ENCODE measurements at regions not wholly inside any gene's neighbourhood (a gene's known extent, or its start where the extent isn't known, plus 50 kb on each side); places are given as distances from the start of the nearest gene placed in this dataset.

DNA sequence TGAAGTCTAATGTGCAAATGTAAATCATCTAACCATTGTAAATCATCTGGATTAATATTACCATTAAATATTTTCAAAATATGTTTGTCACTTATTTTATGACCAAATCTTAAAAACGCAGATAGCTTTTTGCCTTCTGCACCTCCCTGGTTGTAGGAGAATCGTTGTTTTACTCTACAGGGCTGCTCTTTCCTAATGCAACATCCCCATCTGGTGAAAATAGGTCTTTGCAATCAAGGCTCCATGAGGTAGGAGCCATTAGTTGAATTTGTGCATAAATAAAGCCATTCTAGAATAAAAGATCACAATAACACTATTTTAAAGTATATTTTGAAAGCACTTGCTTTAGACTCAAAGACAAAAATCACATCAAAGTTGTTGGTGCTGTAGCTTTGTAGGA, 535.6 kb upstream of the AGTR1 start:
- Mint-ChIP-seq H3K27ac (no peak overlapping the region), H3K27me3 (no peaks in the 10 kb centered on the region), H3K4me1 (no peaks in the 10 kb centered on the region), H3K36me3 (no peaks in the 10 kb centered on the region), H3K9me3 (no peaks in the 10 kb centered on the region), H3K4me3 (no peak overlapping the region)
- ATAC-seq (ENCODE audit: low read depth): no peak
- POLR2A ChIA-PET: interaction anchor here (0.6 kb wide), 1 partner anchor 1521 kb away, joined by 4 read pairs; no protein-coding TSS in a partner anchor
- no peak for DNase-seq

DNA sequence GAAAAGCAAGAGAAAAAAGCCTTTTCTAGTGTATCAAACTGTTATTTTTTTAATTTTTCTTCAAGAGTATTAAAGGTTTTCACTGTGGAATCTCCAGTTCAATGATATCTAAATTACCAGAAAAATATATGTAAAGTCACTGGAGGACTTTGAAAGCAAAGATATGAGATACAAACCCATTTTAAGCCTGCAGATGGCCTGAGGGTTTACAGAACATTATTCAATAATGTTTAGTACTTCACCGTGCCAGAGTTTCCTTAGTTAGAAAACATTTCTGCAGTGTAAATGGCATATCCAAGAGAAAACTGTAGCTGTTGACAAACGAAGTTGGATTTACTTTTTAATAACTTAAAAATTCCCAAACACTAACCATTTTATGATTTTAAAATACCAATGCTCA, 529.4 kb upstream of the AGTR1 start:
- Mint-ChIP-seq H3K27ac (no peak overlapping the region), H3K4me3 (no peak overlapping the region), H3K4me1 (no peaks in the 10 kb centered on the region), H3K36me3 (no peaks in the 10 kb centered on the region), H3K27me3 (no peaks in the 10 kb centered on the region), H3K9me3 (peaks cover 3% of the 10 kb centered on the region)
- POLR2A ChIA-PET: no interaction called here
- DNase-seq: no peak
- ATAC-seq (ENCODE audit: low read depth): no peak

DNA sequence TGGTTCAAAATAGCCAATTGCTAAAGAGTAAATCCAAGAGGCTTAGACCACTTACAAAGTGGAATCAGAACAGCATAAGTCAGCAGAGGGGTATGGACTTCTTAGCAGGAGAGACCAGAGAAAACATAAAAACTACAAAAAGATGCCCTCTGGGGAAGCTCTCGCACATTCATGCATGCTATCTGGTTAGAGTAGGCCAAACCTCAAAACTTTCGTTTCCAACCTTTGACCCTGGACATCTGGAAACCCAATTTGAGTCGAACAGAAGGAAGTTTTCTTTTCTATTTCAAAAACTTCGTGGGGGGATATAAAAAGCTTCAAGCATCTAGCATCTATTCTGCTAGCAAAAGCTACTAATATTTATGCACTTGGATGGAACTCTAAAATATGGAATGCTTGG, 523.9 kb upstream of the AGTR1 start:
- Mint-ChIP-seq H3K27me3 (no peaks in the 10 kb centered on the region), H3K27ac (no peak overlapping the region), H3K4me1 (no peaks in the 10 kb centered on the region), H3K36me3 (no peaks in the 10 kb centered on the region), H3K9me3 (peaks cover 2% of the 10 kb centered on the region), H3K4me3 (no peak overlapping the region)
- no peak for DNase-seq
- no peak for ATAC-seq (ENCODE audit: low read depth)
- POLR2A ChIA-PET: no interaction called here

DNA sequence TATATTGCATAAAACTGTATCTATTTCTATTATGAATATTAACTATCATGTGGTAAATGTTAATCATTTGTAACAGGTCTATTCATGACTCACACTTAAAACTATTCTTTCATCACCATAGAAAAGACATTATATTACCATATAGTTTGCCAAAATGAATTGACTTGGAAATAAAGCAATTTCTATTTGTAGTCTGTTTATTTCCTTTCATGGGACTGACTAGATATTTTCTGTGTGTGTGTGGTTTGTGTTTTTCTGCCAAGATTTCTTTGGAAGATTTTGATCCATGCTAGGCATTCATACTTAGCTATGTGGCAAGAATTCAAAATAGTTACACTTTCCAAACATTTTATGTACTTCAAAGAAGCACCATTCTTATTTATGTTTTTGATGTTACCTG, 522.5 kb upstream of the AGTR1 start:
- no peak for ATAC-seq (ENCODE audit: low read depth)

DNA sequence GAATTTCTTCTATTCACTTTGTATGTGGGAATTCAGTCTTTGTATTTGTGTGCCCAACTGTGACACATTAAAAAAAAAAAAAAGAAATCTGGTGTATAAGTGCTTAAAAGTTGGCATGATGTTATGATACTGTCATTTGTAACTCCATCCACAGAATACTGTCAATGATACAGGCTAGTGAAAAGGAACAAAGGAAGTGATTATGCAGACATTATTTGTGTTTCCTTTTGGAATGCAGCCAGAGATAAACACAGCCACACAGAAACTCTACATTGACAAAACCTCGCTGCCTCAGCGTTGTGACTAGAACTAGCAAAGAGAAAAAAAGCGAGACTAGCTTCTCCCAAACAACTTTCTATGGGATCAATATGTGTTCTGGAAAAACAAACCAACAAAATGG, 519.2 kb upstream of the AGTR1 start:
- DNase-seq (no peak), ATAC-seq (ENCODE audit: low read depth) (no peak)
- Mint-ChIP-seq H3K36me3 (no peaks in the 10 kb centered on the region), H3K9me3 (peaks cover 1% of the 10 kb centered on the region), H3K4me1 (no peaks in the 10 kb centered on the region), H3K27me3 (no peaks in the 10 kb centered on the region), H3K4me3 (no peak overlapping the region), H3K27ac (no peak overlapping the region)
- POLR2A ChIA-PET: no interaction called here

More for the DNA sequence above, 522.5 kb upstream of the AGTR1 start:
- Mint-ChIP-seq H3K27ac (no peak overlapping the region), H3K4me3 (no peak overlapping the region), H3K9me3 (peaks cover 2% of the 10 kb centered on the region), H3K4me1 (no peaks in the 10 kb centered on the region), H3K36me3 (no peaks in the 10 kb centered on the region), H3K27me3 (no peaks in the 10 kb centered on the region)
- DNase-seq: no peak
- POLR2A ChIA-PET: no interaction called here

DNA sequence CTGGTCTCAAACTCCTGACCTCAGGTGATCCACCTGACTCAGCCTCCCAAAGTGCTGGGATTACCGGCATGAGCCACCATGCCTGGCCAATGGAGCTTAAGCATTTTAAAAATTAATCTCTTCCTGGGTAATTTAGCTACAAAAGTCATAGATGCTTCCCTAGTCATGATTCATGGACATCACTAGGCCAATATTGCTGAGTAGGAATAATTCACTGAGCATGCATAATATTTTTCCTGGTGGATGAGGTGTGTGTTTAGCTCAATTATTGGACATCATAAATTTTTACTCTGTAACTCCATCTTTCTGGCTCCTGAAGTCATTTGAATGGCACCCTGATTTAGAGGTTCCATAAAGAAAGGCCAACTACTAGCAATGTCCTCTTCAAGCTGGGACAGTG, 512.9 kb upstream of the AGTR1 start:
- ATAC-seq (ENCODE audit: low read depth): no peak
- no peak overlapping the region for H3K27ac Mint-ChIP-seq
- no peak overlapping the region for H3K4me3 Mint-ChIP-seq
- H3K27me3 Mint-ChIP-seq: no peaks in the 10 kb centered on the region
- no peaks in the 10 kb centered on the region for H3K9me3 Mint-ChIP-seq
- DNase-seq: no peak
- POLR2A ChIA-PET: no interaction called here
- H3K4me1 Mint-ChIP-seq: no peaks in the 10 kb centered on the region
- H3K36me3 Mint-ChIP-seq: no peaks in the 10 kb centered on the region

DNA sequence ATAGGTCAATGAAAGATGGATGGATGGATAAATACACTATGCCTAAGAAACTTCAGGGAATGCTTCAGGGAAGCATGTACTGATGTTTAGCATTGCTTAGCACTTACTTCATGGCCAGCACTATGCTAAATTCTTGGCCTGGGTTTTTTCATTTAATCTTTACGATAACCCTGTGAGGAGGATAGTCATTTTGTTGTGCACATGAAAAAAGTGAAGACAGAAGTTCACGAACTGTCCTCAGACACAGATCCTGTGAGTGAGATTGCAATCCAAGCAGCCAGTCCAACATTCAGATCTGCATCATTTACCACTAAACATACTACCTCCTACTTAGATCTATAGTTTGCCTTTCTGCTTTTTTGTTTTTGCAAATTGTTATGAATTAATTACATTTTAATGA, 510.8 kb upstream of the AGTR1 start:
- DNase-seq: no peak
- POLR2A ChIA-PET: no interaction called here

DNA sequence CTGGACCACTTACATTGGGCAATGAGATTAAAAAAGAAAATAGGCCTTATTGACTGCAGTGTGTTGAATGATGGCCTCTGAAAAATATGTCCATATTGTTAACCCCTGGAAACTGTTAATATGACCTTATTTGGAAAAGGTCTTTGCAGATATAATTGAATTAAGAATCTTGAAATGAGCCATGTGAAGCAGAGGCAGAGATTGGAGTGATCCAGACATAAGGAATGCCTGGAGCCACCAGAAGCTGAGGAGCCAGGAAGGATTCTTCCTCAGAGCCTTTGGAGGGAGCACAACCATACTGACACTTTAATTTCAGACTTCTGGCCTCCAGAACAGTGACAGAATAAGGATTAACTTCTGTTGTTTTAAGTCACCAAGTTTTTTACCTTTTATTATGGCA, 510.4 kb upstream of the AGTR1 start:
- ATAC-seq (ENCODE audit: low read depth) (no peak), DNase-seq (no peak)
- H3K4me1 Mint-ChIP-seq: no peaks in the 10 kb centered on the region
- no peaks in the 10 kb centered on the region for H3K27me3 Mint-ChIP-seq
- no peak overlapping the region for H3K27ac Mint-ChIP-seq
- no peaks in the 10 kb centered on the region for H3K36me3 Mint-ChIP-seq
- H3K4me3 Mint-ChIP-seq: no peak overlapping the region
- no peaks in the 10 kb centered on the region for H3K9me3 Mint-ChIP-seq
- POLR2A ChIA-PET: no interaction called here

More for the DNA sequence above, 510.8 kb upstream of the AGTR1 start:
- no peaks in the 10 kb centered on the region for H3K9me3 Mint-ChIP-seq
- no peaks in the 10 kb centered on the region for H3K36me3 Mint-ChIP-seq
- H3K4me3 Mint-ChIP-seq: no peak overlapping the region
- H3K4me1 Mint-ChIP-seq: no peaks in the 10 kb centered on the region
- no peak overlapping the region for H3K27ac Mint-ChIP-seq
- no peak for ATAC-seq (ENCODE audit: low read depth)
- H3K27me3 Mint-ChIP-seq: no peaks in the 10 kb centered on the region

DNA sequence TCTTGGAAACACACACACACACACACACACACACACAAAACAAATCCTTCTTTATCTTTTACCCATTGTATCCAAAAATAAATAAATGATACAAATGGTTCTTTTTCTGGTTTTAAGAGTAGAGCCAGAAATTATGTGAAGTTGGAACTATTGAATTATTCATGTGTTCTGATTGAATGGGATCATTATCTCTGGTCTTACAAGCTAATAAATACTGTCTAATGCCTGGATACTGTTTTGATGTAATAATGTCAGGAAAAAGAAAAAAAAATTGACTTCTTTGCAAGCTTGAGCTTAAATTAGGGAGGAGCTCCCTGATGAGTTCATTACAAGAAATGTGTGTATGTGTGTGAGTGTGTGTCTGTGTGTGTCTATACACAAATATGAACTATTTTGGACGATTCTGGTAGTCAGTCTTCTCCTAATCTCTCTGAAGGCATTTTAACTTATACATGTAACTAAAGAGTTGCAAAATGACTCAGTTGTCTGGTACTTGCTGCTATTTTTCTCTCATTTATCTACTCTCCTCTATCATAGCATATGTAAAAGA, 507.2 kb upstream of the AGTR1 start:
- Mint-ChIP-seq H3K27ac (no peak overlapping the region), H3K36me3 (no peaks in the 10 kb centered on the region), H3K9me3 (no peaks in the 10 kb centered on the region), H3K4me3 (no peak overlapping the region), H3K4me1 (no peaks in the 10 kb centered on the region), H3K27me3 (no peaks in the 10 kb centered on the region)
- ATAC-seq (ENCODE audit: low read depth): no peak
- no peak for DNase-seq
- POLR2A ChIA-PET: no interaction called here

DNA sequence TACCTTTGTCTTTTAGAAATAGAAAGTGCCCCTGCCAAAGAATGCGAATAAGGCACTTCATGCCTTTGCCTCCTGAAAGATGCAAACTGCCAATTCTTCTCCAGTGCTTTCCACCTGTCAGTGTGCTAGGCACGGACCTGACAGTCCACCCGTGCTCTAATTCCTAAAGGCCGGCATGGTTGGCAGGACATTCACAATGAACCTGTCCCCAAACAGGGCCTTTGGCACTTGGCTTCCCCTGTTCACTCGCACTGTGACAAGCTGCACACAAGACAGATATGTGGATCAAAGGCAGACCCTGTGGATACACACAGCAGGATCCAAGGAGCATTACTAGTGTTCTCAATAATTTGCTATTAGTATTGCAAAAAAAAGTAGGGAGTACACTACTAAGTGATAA, 505.7 kb upstream of the AGTR1 start:
- Mint-ChIP-seq H3K27me3 (no peaks in the 10 kb centered on the region), H3K9me3 (peaks cover 3% of the 10 kb centered on the region), H3K4me3 (no peak overlapping the region), H3K4me1 (no peaks in the 10 kb centered on the region), H3K36me3 (no peaks in the 10 kb centered on the region), H3K27ac (no peak overlapping the region)
- POLR2A ChIA-PET: no interaction called here
- ATAC-seq (ENCODE audit: low read depth) (no peak), DNase-seq (no peak)

DNA sequence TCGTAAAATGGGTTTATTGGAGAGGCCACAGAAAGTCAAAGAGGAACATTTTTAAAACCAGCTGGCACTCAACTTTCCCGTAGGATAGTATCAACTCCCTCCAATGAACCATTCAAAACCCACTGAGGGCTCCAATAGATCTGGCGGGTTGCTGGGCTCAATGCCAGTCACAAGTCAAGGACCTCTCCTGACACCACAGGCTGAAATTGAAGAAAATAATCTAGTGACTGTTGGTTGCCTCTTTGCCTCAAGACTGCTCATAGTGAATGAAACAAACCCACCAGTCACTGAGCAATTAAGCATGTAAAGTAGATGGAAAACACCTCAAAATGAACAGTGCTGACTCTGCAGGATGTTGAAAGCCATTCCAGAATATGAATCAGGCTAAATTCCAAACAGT, 500.6 kb upstream of the AGTR1 start:
- H3K27me3 Mint-ChIP-seq: no peaks in the 10 kb centered on the region
- no peak for DNase-seq
- no peaks in the 10 kb centered on the region for H3K4me1 Mint-ChIP-seq
- ATAC-seq (ENCODE audit: low read depth): no peak
- no peaks in the 10 kb centered on the region for H3K36me3 Mint-ChIP-seq
- POLR2A ChIA-PET: no interaction called here
- no peak overlapping the region for H3K27ac Mint-ChIP-seq
- H3K4me3 Mint-ChIP-seq: no peak overlapping the region
- peaks cover 7% of the 10 kb centered on the region for H3K9me3 Mint-ChIP-seq

DNA sequence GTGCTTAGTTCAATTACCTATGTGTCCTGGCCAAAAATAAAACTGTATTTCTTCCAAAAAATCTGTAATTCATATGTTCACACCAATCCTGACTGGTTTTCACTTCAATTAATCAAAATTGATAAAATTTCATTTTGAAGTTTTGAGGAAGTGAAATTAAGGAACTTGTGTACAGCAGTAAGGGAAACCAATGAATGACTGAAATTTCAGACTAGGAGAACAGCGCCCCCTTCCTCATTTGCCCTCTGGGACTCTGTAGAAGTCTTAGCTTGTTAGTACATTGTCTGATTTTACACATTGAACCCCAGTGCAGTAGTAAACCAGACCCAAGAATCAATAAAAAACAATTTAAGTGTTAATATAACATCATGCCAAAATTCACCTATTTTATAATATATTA, 495.3 kb upstream of the AGTR1 start:
- no peak for ATAC-seq (ENCODE audit: low read depth)
- Mint-ChIP-seq H3K4me3 (no peak overlapping the region), H3K27me3 (no peaks in the 10 kb centered on the region), H3K9me3 (peaks cover 6% of the 10 kb centered on the region), H3K27ac (no peak overlapping the region), H3K4me1 (no peaks in the 10 kb centered on the region), H3K36me3 (no peaks in the 10 kb centered on the region)
- DNase-seq: no peak
- POLR2A ChIA-PET: no interaction called here

DNA sequence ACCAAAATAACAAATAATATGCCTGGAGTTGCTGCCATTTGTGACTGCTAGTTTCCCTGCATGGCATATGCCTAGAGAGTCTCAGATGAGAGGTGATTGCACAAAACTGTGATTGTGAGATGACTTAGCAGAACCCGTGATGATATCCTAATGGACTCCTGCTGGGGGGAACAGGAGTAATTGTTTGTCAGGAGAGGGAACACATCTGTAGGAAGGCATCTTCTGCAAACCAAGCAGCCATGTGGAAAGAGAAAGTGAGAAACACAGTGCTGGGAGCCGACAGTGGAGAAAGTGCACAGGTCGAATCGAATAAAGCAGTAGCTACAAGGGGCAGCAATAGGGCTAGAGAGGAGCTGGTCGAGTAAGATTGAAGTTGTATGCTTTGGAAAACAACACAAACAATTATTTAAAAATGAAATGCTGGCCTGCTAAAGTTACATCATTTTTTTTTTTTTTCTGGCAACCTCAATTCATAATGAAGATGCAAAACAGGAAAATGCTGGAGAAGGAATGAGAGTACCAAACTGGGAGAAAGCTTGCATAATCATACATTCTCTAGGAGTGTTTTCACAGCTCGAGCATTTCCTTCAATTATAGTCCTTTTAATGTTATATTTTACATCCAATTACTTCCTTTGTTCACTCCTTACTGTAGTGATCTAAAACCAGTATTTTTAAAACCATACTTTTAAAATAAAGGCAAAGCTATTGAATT, 494.2 kb upstream of the AGTR1 start:
- Mint-ChIP-seq H3K9me3 (peaks cover 6% of the 10 kb centered on the region), H3K27me3 (no peaks in the 10 kb centered on the region)
- POLR2A ChIA-PET: no interaction called here

DNA sequence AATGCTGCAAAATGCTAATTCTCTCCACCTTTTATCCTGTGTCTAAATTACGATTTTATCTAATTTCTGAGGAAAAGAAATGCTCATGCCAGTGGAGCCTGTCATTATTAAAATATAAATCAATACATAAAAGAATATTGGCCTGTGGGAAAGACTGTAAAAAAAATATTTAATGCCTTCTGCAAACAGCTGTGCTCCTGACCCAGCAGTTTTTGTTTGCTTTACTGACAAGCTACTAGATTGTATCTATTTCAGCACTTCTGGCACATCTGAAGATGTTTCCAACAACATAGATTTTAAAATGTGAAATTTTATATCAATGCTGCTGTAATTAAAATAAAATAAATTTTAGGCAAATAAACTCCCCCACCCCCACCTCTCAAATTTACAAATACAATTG, 493.6 kb upstream of the AGTR1 start:
- no peaks in the 10 kb centered on the region for H3K4me1 Mint-ChIP-seq
- H3K9me3 Mint-ChIP-seq: peaks cover 6% of the 10 kb centered on the region
- ATAC-seq (ENCODE audit: low read depth) (no peak), DNase-seq (no peak)
- no peak overlapping the region for H3K27ac Mint-ChIP-seq
- no peaks in the 10 kb centered on the region for H3K27me3 Mint-ChIP-seq
- H3K36me3 Mint-ChIP-seq: no peaks in the 10 kb centered on the region
- POLR2A ChIA-PET: no interaction called here
- H3K4me3 Mint-ChIP-seq: no peak overlapping the region

More for the DNA sequence above, 494.2 kb upstream of the AGTR1 start:
- Mint-ChIP-seq H3K36me3 (no peaks in the 10 kb centered on the region), H3K4me1 (no peaks in the 10 kb centered on the region), H3K4me3 (no peak overlapping the region), H3K27ac (no peak overlapping the region)
- no peak for ATAC-seq (ENCODE audit: low read depth)
- no peak for DNase-seq

DNA sequence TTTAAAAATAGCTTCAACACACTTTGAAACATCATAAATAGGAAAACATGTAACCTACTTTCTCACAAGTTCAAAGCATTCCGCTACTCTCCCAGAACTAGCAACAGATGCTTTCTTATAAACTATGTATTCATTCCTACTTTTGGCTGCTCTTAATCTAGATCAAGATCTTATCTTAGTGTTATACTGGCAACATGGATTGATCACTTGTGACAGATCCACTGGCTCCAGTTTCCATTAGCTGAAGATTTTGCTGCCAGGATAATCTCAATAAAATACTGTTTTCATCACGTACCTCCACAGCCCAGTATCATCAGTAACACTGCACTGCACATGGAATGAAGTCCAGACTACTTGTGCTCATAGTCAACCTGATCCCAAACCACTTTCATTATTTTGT, 491.7 kb upstream of the AGTR1 start:
- no peak for DNase-seq
- no peaks in the 10 kb centered on the region for H3K27me3 Mint-ChIP-seq
- H3K36me3 Mint-ChIP-seq: no peaks in the 10 kb centered on the region
- peaks cover 2% of the 10 kb centered on the region for H3K9me3 Mint-ChIP-seq
- H3K4me1 Mint-ChIP-seq: no peaks in the 10 kb centered on the region
- no peak for ATAC-seq (ENCODE audit: low read depth)
- no peak overlapping the region for H3K27ac Mint-ChIP-seq
- H3K4me3 Mint-ChIP-seq: no peak overlapping the region
- POLR2A ChIA-PET: no interaction called here

Measured in activated naive CD8-positive, alpha-beta T cell treated with anti-CD3 and anti-CD28 coated beads, Interleukin-2, amount 10 ng/mL, durations not matched to agents 7 days and 5 days (primary cell).